Breast epithelium (tissue), 4 donors: ENCODE measurements at regions not wholly inside any gene's neighbourhood (a gene's known extent, or its start where the extent isn't known, plus 50 kb on each side); places are given as distances from the start of the nearest gene placed in this dataset.

Source experiments
- DNase-seq, 2 donors: peaks; one replicate each; pipeline ENCODE4 v3.0.0-alpha.2; 2019; ENCODE audit warnings: low spot score in 2 of 2
- H3K27ac ChIP-seq, 2 donors: fragments of 200-600 bp; sonication (generic) in 1 of 2; one replicate each; pipeline ENCODE4 v1.5.1; 2016 to 2019; ENCODE audit warnings: mild to moderate bottlenecking in 1 of 2
- H3K27me3 ChIP-seq, 2 donors: fragments of 200-600 bp; sonication (generic) in 1 of 2; one replicate each; pipeline versions ENCODE4 v1.5.1 to v1.6.0; 2017 to 2019; ENCODE audit warnings: control low read depth in 1 of 2, mild to moderate bottlenecking in 1 of 2
- H3K36me3 ChIP-seq: fragments of 200-600 bp; one replicate; pipeline ENCODE4 v1.5.1; 2019
- H3K4me1 ChIP-seq, 2 donors: fragments of 200-600 bp; sonication (generic); one replicate each; pipeline ENCODE4 v1.5.1; 2016 to 2019; ENCODE audit warnings: control low read depth in 1 of 2
- H3K4me3 ChIP-seq, 3 donors: fragments of 200-600 bp; sonication (generic); 1 replicate in 2 of 3; 2 replicates in 1 of 3; pipeline ENCODE4 v1.5.1; 2016 to 2019; ENCODE audit warnings: mild to moderate bottlenecking in 3 of 3, moderate library complexity in 2 of 3
- H3K9me3 ChIP-seq, 2 donors: fragments of 200-600 bp; sonication (generic) in 1 of 2; one replicate each; pipeline ENCODE4 v1.5.1; 2016 to 2019; ENCODE audit warnings: control low read depth in 1 of 2
- POLR2A ChIP-seq: fragments of 450-650 bp; IDR thresholded peaks from one replicate; pipeline ENCODE4 v1.6.1; 2016; ENCODE audit warnings: antibody characterized with exemption, mild to moderate bottlenecking, moderate library complexity
- POLR2AphosphoS5 ChIP-seq, 3 donors: sonication (generic); formaldehyde crosslinking; IDR thresholded peaks; one replicate each; pipeline ENCODE4 v1.6.1; 2017; ENCODE audit warnings: antibody characterized with exemption in 3 of 3
- intact Hi-C: fragments of 100-400 bp; cut with DNase I; formaldehyde crosslinking; loops from one replicate; pipeline ENCODE4 v1.15.1; 2023; ENCODE audit warnings: low total_unique reads
- TF ChIP-seq, protein P1 (sequence below), 3 donors: fragments of 450-650 bp; IDR thresholded peaks; one replicate each; pipeline ENCODE4 v1.5.1; 2016 to 2017; ENCODE audit warnings: antibody characterized with exemption in 3 of 3, mild to moderate bottlenecking in 3 of 3, moderate library complexity in 3 of 3

DNA sequence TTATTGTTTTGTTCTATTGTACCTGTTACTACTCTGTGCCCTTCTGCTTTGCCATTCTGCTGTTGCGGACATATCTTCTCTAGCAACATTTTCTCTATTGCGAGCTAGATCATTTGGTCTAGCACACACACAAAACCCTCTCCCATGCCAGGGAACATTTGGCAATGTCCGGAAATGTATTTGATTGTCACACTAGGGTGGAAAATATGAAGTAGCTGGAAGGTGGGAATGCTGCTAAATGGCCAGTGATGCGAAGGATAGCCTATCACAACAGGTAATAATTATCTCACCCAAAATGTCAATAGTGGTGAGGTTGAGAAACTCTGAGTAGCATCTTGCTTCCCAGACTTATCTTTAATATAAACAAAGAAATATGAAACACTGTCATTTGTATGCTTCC is 331.9 kb downstream of the HTR1B start:
- Histone ChIP-seq H3K4me1 (no peaks in the 10 kb centered on the region), H3K36me3 (no peaks in the 10 kb centered on the region), H3K27me3 (no peaks in the 10 kb centered on the region), H3K27ac (no peak overlapping the region), H3K4me3 (no peak overlapping the region), H3K9me3 (peaks cover 0 to 21% of the 10 kb centered on the region in 2 donors)
- no peak for DNase-seq
- TF ChIP-seq POLR2AphosphoS5 (IDR thresholded peaks at IDR 0.05): no peak
- TF ChIP-seq, protein P1, sequence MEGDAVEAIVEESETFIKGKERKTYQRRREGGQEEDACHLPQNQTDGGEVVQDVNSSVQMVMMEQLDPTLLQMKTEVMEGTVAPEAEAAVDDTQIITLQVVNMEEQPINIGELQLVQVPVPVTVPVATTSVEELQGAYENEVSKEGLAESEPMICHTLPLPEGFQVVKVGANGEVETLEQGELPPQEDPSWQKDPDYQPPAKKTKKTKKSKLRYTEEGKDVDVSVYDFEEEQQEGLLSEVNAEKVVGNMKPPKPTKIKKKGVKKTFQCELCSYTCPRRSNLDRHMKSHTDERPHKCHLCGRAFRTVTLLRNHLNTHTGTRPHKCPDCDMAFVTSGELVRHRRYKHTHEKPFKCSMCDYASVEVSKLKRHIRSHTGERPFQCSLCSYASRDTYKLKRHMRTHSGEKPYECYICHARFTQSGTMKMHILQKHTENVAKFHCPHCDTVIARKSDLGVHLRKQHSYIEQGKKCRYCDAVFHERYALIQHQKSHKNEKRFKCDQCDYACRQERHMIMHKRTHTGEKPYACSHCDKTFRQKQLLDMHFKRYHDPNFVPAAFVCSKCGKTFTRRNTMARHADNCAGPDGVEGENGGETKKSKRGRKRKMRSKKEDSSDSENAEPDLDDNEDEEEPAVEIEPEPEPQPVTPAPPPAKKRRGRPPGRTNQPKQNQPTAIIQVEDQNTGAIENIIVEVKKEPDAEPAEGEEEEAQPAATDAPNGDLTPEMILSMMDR (IDR thresholded peaks at IDR 0.05): no peak
- TF ChIP-seq POLR2A: no peak
- intact Hi-C loops: no loop called here

DNA sequence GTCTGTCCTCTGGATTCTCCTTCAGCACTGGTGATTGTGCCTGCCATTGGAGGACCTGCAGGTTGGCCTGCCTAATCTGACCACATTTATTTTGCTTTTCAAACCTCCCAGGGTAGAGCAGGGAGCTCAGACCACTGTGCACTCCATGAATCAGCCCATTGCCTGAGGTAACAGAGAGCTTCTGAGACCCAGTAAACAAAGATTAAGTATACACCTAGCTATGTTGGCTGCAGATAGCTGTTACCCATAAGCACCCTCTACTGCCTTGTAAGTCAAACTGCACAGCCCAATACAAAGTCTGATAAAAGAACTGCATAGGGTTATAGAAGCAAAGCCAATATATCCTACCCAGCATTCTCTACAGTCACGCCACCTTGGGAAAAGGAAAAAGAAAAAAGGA is 338.7 kb downstream of the HTR1B start:
- H3K9me3 ChIP-seq: peaks cover 0 to 26% of the 10 kb centered on the region in 2 donors
- H3K4me3 ChIP-seq: no peak overlapping the region
- H3K27ac ChIP-seq: no peak overlapping the region
- H3K27me3 ChIP-seq: no peaks in the 10 kb centered on the region
- no peak for DNase-seq
- H3K36me3 ChIP-seq: no peaks in the 10 kb centered on the region
- TF ChIP-seq POLR2A: no peak
- TF ChIP-seq, protein P1 (IDR thresholded peaks at IDR 0.05): no peak
- TF ChIP-seq POLR2AphosphoS5 (IDR thresholded peaks at IDR 0.05): no peak
- intact Hi-C loops: no loop called here
- no peaks in the 10 kb centered on the region for H3K4me1 ChIP-seq

DNA sequence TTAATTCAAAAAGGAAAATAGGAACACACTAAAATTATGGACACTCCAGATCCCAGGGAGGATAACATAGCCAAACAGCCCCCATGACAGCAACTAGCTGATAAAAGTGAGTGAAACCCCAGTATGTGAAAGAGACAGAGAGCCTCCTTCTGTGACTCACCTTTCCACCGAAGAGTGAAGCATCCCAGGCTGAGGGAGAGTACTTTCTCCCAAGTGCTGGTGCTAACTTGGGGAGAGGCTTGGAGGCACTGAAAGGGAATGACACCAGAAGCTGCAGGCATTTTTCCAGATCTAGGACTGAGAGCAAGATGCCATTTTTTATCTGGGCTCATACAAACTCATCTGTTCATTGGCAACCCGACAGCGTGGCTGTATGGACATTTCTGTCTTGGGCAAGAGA is 339.8 kb downstream of the HTR1B start:
- TF ChIP-seq POLR2AphosphoS5 (IDR thresholded peaks at IDR 0.05) (no peak), POLR2A (no peak)
- TF ChIP-seq, protein P1 (IDR thresholded peaks at IDR 0.05): no peak
- H3K36me3 ChIP-seq: no peaks in the 10 kb centered on the region
- H3K27me3 ChIP-seq: no peaks in the 10 kb centered on the region
- DNase-seq: no peak
- peaks cover 0 to 15% of the 10 kb centered on the region in 2 donors for H3K9me3 ChIP-seq
- no peaks in the 10 kb centered on the region for H3K4me1 ChIP-seq
- intact Hi-C loops: no loop called here
- H3K4me3 ChIP-seq: no peak overlapping the region
- H3K27ac ChIP-seq: no peak overlapping the region

DNA sequence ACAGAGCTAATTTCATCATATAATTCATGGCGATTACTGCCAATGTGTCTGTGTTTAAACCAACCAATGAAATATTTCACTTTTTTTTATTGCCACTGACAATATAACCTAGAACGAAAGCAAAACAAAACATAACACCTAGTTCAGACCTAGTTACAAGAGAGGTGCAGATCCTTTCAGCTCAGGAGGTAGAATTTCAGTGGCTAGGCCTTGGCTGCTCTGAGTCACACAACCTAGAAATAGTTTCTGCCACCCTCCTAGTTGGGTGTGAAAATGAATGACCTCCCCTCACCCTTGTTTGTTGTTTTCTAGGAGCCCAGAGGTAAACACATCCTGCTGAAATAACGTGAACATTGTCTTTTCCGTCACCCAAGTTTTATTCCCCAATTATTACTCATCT is 356.3 kb downstream of the HTR1B start:
- intact Hi-C loops: no loop called here
- TF ChIP-seq POLR2A: no peak
- TF ChIP-seq, protein P1 (IDR thresholded peaks at IDR 0.05): no peak
- TF ChIP-seq POLR2AphosphoS5 (IDR thresholded peaks at IDR 0.05): no peak

GRCh38 chr6:77105091-77105490 is 358.2 kb downstream of the HTR1B start:
- no peaks in the 10 kb centered on the region for H3K9me3 ChIP-seq
- no peak for DNase-seq
- no peak overlapping the region for H3K27ac ChIP-seq
- intact Hi-C loops: no loop called here
- no peaks in the 10 kb centered on the region for H3K36me3 ChIP-seq
- no peak overlapping the region for H3K4me3 ChIP-seq
- H3K27me3 ChIP-seq: no peaks in the 10 kb centered on the region
- TF ChIP-seq POLR2AphosphoS5 (IDR thresholded peaks at IDR 0.05) (no peak), POLR2A (no peak)
- TF ChIP-seq, protein P1 (IDR thresholded peaks at IDR 0.05): no peak
- no peaks in the 10 kb centered on the region for H3K4me1 ChIP-seq

More for the DNA sequence above, 356.3 kb downstream of the HTR1B start:
- no peak overlapping the region for H3K4me3 ChIP-seq
- H3K27ac ChIP-seq: no peak overlapping the region
- no peak for DNase-seq
- no peaks in the 10 kb centered on the region for H3K36me3 ChIP-seq
- H3K27me3 ChIP-seq: no peaks in the 10 kb centered on the region
- H3K9me3 ChIP-seq: no peaks in the 10 kb centered on the region
- H3K4me1 ChIP-seq: no peaks in the 10 kb centered on the region
